Karpas-422 (cell line): ENCODE measurements at regions not wholly inside any gene's neighbourhood (a gene's known extent, or its start where the extent isn't known, plus 50 kb on each side); places are given as distances from the start of the nearest gene placed in this dataset.

Experiments
- DNase-seq: peaks from one replicate; pipeline ENCODE4 v3.0.0-alpha.2; 2015
- H2AFZ ChIP-seq: fragments of 200-600 bp; sonication (generic); 2 replicates; pipeline ENCODE4 v1.6.1; 2014; ENCODE audit warnings: antibody characterized with exemption, low read length, mixed read lengths
- H3K27ac ChIP-seq: fragments of 200-600 bp; sonication (generic); 2 replicates; pipeline ENCODE4 v1.5.1; 2014; ENCODE audit warnings: mild to moderate bottlenecking, low read length, moderate library complexity
- H3K27me3 ChIP-seq: fragments of 200-600 bp; sonication (generic); 2 replicates; pipeline ENCODE4 v1.6.1; 2014; ENCODE audit warnings: low read length, mixed read lengths
- H3K36me3 ChIP-seq: fragments of 200-600 bp; sonication (generic); 2 replicates; pipeline ENCODE4 v1.6.1; 2014; ENCODE audit warnings: low read length, mixed read lengths; ENCODE audit not compliant: insufficient read depth
- H3K4me1 ChIP-seq: fragments of 200-600 bp; sonication (generic); 2 replicates; pipeline ENCODE4 v1.6.1; 2014; ENCODE audit warnings: mild to moderate bottlenecking, low read length, mixed read lengths
- H3K4me2 ChIP-seq: fragments of 200-600 bp; sonication (generic); 2 replicates; pipeline ENCODE4 v1.6.1; 2014; ENCODE audit warnings: low read length, low read depth, mild to moderate bottlenecking; ENCODE audit not compliant: poor library complexity, severe bottlenecking
- H3K4me3 ChIP-seq: fragments of 200-600 bp; sonication (generic); 2 replicates; pipeline ENCODE4 v1.5.1; 2014; ENCODE audit warnings: mild to moderate bottlenecking, antibody characterized with exemption, low read length, mixed read lengths
- H3K79me2 ChIP-seq: fragments of 200-600 bp; sonication (generic); 2 replicates; pipeline ENCODE4 v1.6.1; 2014; ENCODE audit warnings: mild to moderate bottlenecking, low read length, mixed read lengths
- H3K9ac ChIP-seq: fragments of 200-600 bp; sonication (generic); 2 replicates; pipeline ENCODE4 v1.6.0; 2014; ENCODE audit warnings: low read length
- H3K9me2 ChIP-seq: fragments of 200-600 bp; sonication (generic), shearing (Covaris generic); replicated peaks from 2 replicates; pipeline ENCODE4 v1.6.0; 2014; ENCODE audit warnings: mild to moderate bottlenecking, low read length, moderate library complexity; ENCODE audit not compliant: insufficient read depth
- H3K9me3 ChIP-seq: fragments of 300-700, 200-600 bp; sonication (generic); 2 replicates; pipeline ENCODE4 v1.6.1; 2014; ENCODE audit warnings: low read length, mixed read lengths
- H4K20me1 ChIP-seq: fragments of 200-600 bp; sonication (generic); 2 replicates; pipeline ENCODE4 v1.6.1; 2014; ENCODE audit warnings: mild to moderate bottlenecking, antibody characterized with exemption, low read length, low read depth; ENCODE audit not compliant: insufficient read depth

GRCh38 chr5:118320121-118320520, 668.2 kb downstream of the DTWD2 start:
- H3K9me2 ChIP-seq: no peaks in the 10 kb centered on the region
- DNase-seq: no peak
- H3K79me2 ChIP-seq: no peaks in the 10 kb centered on the region
- no peak overlapping the region for H3K27ac ChIP-seq
- no peak overlapping the region for H3K4me3 ChIP-seq
- H3K4me2 ChIP-seq: no peak overlapping the region
- no peak overlapping the region for H3K9ac ChIP-seq
- no peaks in the 10 kb centered on the region for H3K36me3 ChIP-seq
- no peaks in the 10 kb centered on the region for H3K9me3 ChIP-seq
- no peak overlapping the region for H2AFZ ChIP-seq
- no peaks in the 10 kb centered on the region for H3K27me3 ChIP-seq
- no peaks in the 10 kb centered on the region for H3K4me1 ChIP-seq
- H4K20me1 ChIP-seq: no peaks in the 10 kb centered on the region

GRCh38 chr5:118314931-118315330, 673.4 kb downstream of the DTWD2 start:
- DNase-seq: no peak
- no peaks in the 10 kb centered on the region for H3K79me2 ChIP-seq
- H3K9me2 ChIP-seq: peaks cover 5% of the 10 kb centered on the region; the same call in 1 of the 2 replicates
- H3K9ac ChIP-seq: no peak overlapping the region
- H3K9me3 ChIP-seq: no peaks in the 10 kb centered on the region
- H2AFZ ChIP-seq: no peak overlapping the region
- no peaks in the 10 kb centered on the region for H3K4me1 ChIP-seq
- H3K27me3 ChIP-seq: no peaks in the 10 kb centered on the region
- no peaks in the 10 kb centered on the region for H3K36me3 ChIP-seq
- H3K27ac ChIP-seq: no peak overlapping the region
- no peak overlapping the region for H3K4me3 ChIP-seq
- no peak overlapping the region for H3K4me2 ChIP-seq
- no peaks in the 10 kb centered on the region for H4K20me1 ChIP-seq

- no peak for DNase-seq
- Histone ChIP-seq H2AFZ (no peak overlapping the region), H4K20me1 (no peaks in the 10 kb centered on the region), H3K4me1 (no peaks in the 10 kb centered on the region), H3K9me2 (peaks cover 5% of the 10 kb centered on the region; the same call in 1 of the 2 replicates), H3K4me3 (no peak overlapping the region), H3K36me3 (no peaks in the 10 kb centered on the region), H3K9me3 (no peaks in the 10 kb centered on the region), H3K4me2 (no peak overlapping the region), H3K27me3 (no peaks in the 10 kb centered on the region), H3K27ac (no peak overlapping the region), H3K79me2 (no peaks in the 10 kb centered on the region), H3K9ac (no peak overlapping the region)
Observed at GRCh38 chr5:118311103-118311819, 677.1 kb downstream of the DTWD2 start.

GRCh38 chr5:118310401-118310800, 677.9 kb downstream of the DTWD2 start:
- H3K9me2 ChIP-seq: peaks cover 5% of the 10 kb centered on the region; the same call in 1 of the 2 replicates
- DNase-seq: no peak
- H3K27ac ChIP-seq: no peak overlapping the region
- no peaks in the 10 kb centered on the region for H3K27me3 ChIP-seq
- no peaks in the 10 kb centered on the region for H3K9me3 ChIP-seq
- no peaks in the 10 kb centered on the region for H3K36me3 ChIP-seq
- H4K20me1 ChIP-seq: no peaks in the 10 kb centered on the region
- no peak overlapping the region for H2AFZ ChIP-seq
- no peak overlapping the region for H3K4me2 ChIP-seq
- no peaks in the 10 kb centered on the region for H3K79me2 ChIP-seq
- H3K4me1 ChIP-seq: no peaks in the 10 kb centered on the region
- no peak overlapping the region for H3K9ac ChIP-seq
- no peak overlapping the region for H3K4me3 ChIP-seq

GRCh38 chr5:118303296-118303695, 685.1 kb downstream of the DTWD2 start:
- no peaks in the 10 kb centered on the region for H4K20me1 ChIP-seq
- H3K4me2 ChIP-seq: no peak overlapping the region
- H3K36me3 ChIP-seq: no peaks in the 10 kb centered on the region
- H3K4me3 ChIP-seq: no peak overlapping the region
- H2AFZ ChIP-seq: no peak overlapping the region
- no peak overlapping the region for H3K9ac ChIP-seq
- no peak overlapping the region for H3K27ac ChIP-seq
- no peaks in the 10 kb centered on the region for H3K9me2 ChIP-seq
- no peaks in the 10 kb centered on the region for H3K27me3 ChIP-seq
- DNase-seq: no peak
- H3K79me2 ChIP-seq: no peaks in the 10 kb centered on the region
- H3K9me3 ChIP-seq: no peaks in the 10 kb centered on the region
- no peaks in the 10 kb centered on the region for H3K4me1 ChIP-seq

- no peaks in the 10 kb centered on the region for H3K36me3 ChIP-seq
Observed at GRCh38 chr5:118302786-118303185, 685.6 kb downstream of the DTWD2 start.

GRCh38 chr5:118301696-118302095, 686.7 kb downstream of the DTWD2 start:
- H3K9me3 ChIP-seq: no peaks in the 10 kb centered on the region
- no peaks in the 10 kb centered on the region for H3K79me2 ChIP-seq
- H3K4me2 ChIP-seq: no peak overlapping the region
- H3K4me3 ChIP-seq: no peak overlapping the region
- no peak for DNase-seq
- no peaks in the 10 kb centered on the region for H3K27me3 ChIP-seq
- H3K9ac ChIP-seq: no peak overlapping the region
- H3K4me1 ChIP-seq: no peaks in the 10 kb centered on the region
- no peak overlapping the region for H2AFZ ChIP-seq
- no peak overlapping the region for H3K27ac ChIP-seq
- H3K9me2 ChIP-seq: no peaks in the 10 kb centered on the region
- no peaks in the 10 kb centered on the region for H4K20me1 ChIP-seq
- no peaks in the 10 kb centered on the region for H3K36me3 ChIP-seq

More at GRCh38 chr5:118302786-118303185, 685.6 kb downstream of the DTWD2 start:
- Histone ChIP-seq H3K4me1 (no peaks in the 10 kb centered on the region), H3K4me2 (no peak overlapping the region), H3K27ac (no peak overlapping the region), H3K4me3 (no peak overlapping the region), H3K79me2 (no peaks in the 10 kb centered on the region), H3K9me3 (no peaks in the 10 kb centered on the region), H3K9me2 (no peaks in the 10 kb centered on the region), H2AFZ (no peak overlapping the region), H4K20me1 (no peaks in the 10 kb centered on the region), H3K27me3 (no peaks in the 10 kb centered on the region), H3K9ac (no peak overlapping the region)
- DNase-seq: no peak

GRCh38 chr5:118295045-118295444, 693.3 kb downstream of the DTWD2 start:
- no peaks in the 10 kb centered on the region for H3K9me2 ChIP-seq
- no peaks in the 10 kb centered on the region for H3K9me3 ChIP-seq
- DNase-seq: no peak
- H3K79me2 ChIP-seq: no peaks in the 10 kb centered on the region
- H3K9ac ChIP-seq: no peak overlapping the region
- H3K4me1 ChIP-seq: no peaks in the 10 kb centered on the region
- H2AFZ ChIP-seq: no peak overlapping the region
- H3K27me3 ChIP-seq: no peaks in the 10 kb centered on the region
- H4K20me1 ChIP-seq: no peaks in the 10 kb centered on the region
- no peaks in the 10 kb centered on the region for H3K36me3 ChIP-seq
- H3K4me2 ChIP-seq: no peak overlapping the region
- no peak overlapping the region for H3K27ac ChIP-seq
- no peak overlapping the region for H3K4me3 ChIP-seq
